ENCODE measurements at regions not wholly inside any gene's neighbourhood (a gene's known extent, or its start where the extent isn't known, plus 50 kb on each side); places are given as distances from the start of the nearest gene placed in this dataset.

GRCh38 chr12:92488735-92489134 is 214.1 kb upstream of the PLEKHG7 start:
- no peak for DNase-seq

- DNase-seq, result no peak
Observed at GRCh38 chr12:92487138-92487485, 215.7 kb upstream of the PLEKHG7 start.

GRCh38 chr12:92486443-92487137 is 216.2 kb upstream of the PLEKHG7 start:
- no peak for DNase-seq

GRCh38 chr12:92485351-92486348 is 217.1 kb upstream of the PLEKHG7 start:
- DNase-seq, result no peak

- DNase-seq, result no peak
Observed at GRCh38 chr12:92482599-92482998, 220.2 kb upstream of the PLEKHG7 start.

- no peak for DNase-seq
Observed at GRCh38 chr12:92481066-92481465, 221.7 kb upstream of the PLEKHG7 start.

- DNase-seq, result no peak
Observed at GRCh38 chr12:92478692-92479091, 224.1 kb upstream of the PLEKHG7 start.

GRCh38 chr12:92476844-92477243 is 225.9 kb upstream of the PLEKHG7 start:
- no peak for DNase-seq

GRCh38 chr12:92473564-92473963 is 229.2 kb upstream of the PLEKHG7 start:
- no peak for DNase-seq

GRCh38 chr12:92472201-92472600 is 230.6 kb upstream of the PLEKHG7 start:
- no peak for DNase-seq

- no peak for DNase-seq
Observed at GRCh38 chr12:92471551-92471950, 231.2 kb upstream of the PLEKHG7 start.

GRCh38 chr12:92470608-92471021 is 232.2 kb upstream of the PLEKHG7 start:
- DNase-seq, result no peak

- DNase-seq, result no peak
Observed at GRCh38 chr12:92469837-92470236, 233.0 kb upstream of the PLEKHG7 start.

GRCh38 chr12:92468358-92469020 is 234.3 kb upstream of the PLEKHG7 start:
- peak; percentile 96 for DNase-seq

- peak; percentile 82 for DNase-seq
Observed at GRCh38 chr12:92467886-92468285, 234.9 kb upstream of the PLEKHG7 start.

- DNase-seq, result no peak
Observed at GRCh38 chr12:92466391-92467305, 236.1 kb upstream of the PLEKHG7 start.

GRCh38 chr12:92465786-92466295 is 236.9 kb upstream of the PLEKHG7 start:
- DNase-seq, result no peak

- DNase-seq, result no peak
Observed at GRCh38 chr12:92464911-92465310, 237.9 kb upstream of the PLEKHG7 start.

- DNase-seq, result no peak
Observed at GRCh38 chr12:92463171-92463570, 239.6 kb upstream of the PLEKHG7 start.

- no peak for DNase-seq
Observed at GRCh38 chr12:92462527-92462926, 240.3 kb upstream of the PLEKHG7 start.

GRCh38 chr12:92462049-92462448 is 240.7 kb upstream of the PLEKHG7 start:
- peak; percentile 43 for DNase-seq

- DNase-seq, result no peak
Observed at GRCh38 chr12:92459850-92460249, 242.9 kb upstream of the PLEKHG7 start.

All from NCI-H226 (cell line).